Body of pancreas (tissue), 4 donors: ENCODE measurements at regions not wholly inside any gene's neighbourhood (a gene's known extent, or its start where the extent isn't known, plus 50 kb on each side); places are given as distances from the start of the nearest gene placed in this dataset.
A peak's percentile ranks its signal among the peaks of the same experiment; 100 is the strongest.

Experiments used
- ATAC-seq: fragments of 150-250 bp; one replicate; pipeline ENCODE4 v1.9.1; 2016
- DNase-seq, 4 donors: peaks; one replicate each; pipeline ENCODE4 v3.0.0-alpha.2; 2019
- H3K27ac ChIP-seq, 4 donors: fragments of 200-600 bp; sonication (generic); 1 replicate in 3 of 4; 2 replicates in 1 of 4; pipeline versions ENCODE4 v1.5.1 to v1.6.1; 2016 to 2019; ENCODE audit warnings: mild to moderate bottlenecking in 1 of 4, mixed read lengths in 1 of 4, moderate library complexity in 1 of 4
- H3K27me3 ChIP-seq, 2 donors: fragments of 200-600 bp; sonication (generic); one replicate each; pipeline ENCODE4 v1.6.0; 2016; ENCODE audit warnings: mild to moderate bottlenecking in 1 of 2
- H3K36me3 ChIP-seq, 2 donors: fragments of 200-600 bp; sonication (generic); replicated peaks in 1 of 2; 2 replicates each; pipeline ENCODE4 v1.5.1; 2016; ENCODE audit warnings: low read depth in 2 of 2; ENCODE audit not compliant: insufficient read depth in 1 of 2
- H3K4me1 ChIP-seq: fragments of 200-600 bp; sonication (generic); one replicate; pipeline ENCODE4 v1.6.0; 2016
- H3K4me3 ChIP-seq, 2 donors: fragments of 200-600 bp; sonication (generic); 1 replicate in 1 of 2; 2 replicates in 1 of 2; pipeline ENCODE4 v1.5.1; 2016 to 2019
- H3K9me3 ChIP-seq, 3 donors: fragments of 200-600 bp; sonication (generic); 1 replicate in 2 of 3; 2 replicates in 1 of 3; pipeline ENCODE4 v1.5.1; 2016
- POLR2A ChIP-seq, 3 donors: fragments of 450-650 bp; IDR thresholded peaks; one replicate each; pipeline ENCODE4 v1.6.1; 2016; ENCODE audit warnings: antibody characterized with exemption in 3 of 3, mild to moderate bottlenecking in 2 of 3
- WGBS, 2 donors: methylation state at CpG; one replicate each; pipeline ENCODE4 v1.1.5; 2017; 5-methylcytosine and 5-hydroxymethylcytosine counted together
- intact Hi-C: fragments of 100-400 bp; cut with DNase I; formaldehyde crosslinking; loops from one replicate; pipeline ENCODE4 v1.15.1; 2023
- TF ChIP-seq, protein P1 (sequence below), 7 experiments: fragments of 450-650 bp in 4 of 7; fragments of 200-600 bp in 3 of 7; sonication (generic) in 3 of 7; IDR thresholded peaks; one replicate each; pipeline ENCODE4 v1.5.1; 2016 to 2019; ENCODE audit warnings: antibody characterized with exemption in 7 of 7

DNA sequence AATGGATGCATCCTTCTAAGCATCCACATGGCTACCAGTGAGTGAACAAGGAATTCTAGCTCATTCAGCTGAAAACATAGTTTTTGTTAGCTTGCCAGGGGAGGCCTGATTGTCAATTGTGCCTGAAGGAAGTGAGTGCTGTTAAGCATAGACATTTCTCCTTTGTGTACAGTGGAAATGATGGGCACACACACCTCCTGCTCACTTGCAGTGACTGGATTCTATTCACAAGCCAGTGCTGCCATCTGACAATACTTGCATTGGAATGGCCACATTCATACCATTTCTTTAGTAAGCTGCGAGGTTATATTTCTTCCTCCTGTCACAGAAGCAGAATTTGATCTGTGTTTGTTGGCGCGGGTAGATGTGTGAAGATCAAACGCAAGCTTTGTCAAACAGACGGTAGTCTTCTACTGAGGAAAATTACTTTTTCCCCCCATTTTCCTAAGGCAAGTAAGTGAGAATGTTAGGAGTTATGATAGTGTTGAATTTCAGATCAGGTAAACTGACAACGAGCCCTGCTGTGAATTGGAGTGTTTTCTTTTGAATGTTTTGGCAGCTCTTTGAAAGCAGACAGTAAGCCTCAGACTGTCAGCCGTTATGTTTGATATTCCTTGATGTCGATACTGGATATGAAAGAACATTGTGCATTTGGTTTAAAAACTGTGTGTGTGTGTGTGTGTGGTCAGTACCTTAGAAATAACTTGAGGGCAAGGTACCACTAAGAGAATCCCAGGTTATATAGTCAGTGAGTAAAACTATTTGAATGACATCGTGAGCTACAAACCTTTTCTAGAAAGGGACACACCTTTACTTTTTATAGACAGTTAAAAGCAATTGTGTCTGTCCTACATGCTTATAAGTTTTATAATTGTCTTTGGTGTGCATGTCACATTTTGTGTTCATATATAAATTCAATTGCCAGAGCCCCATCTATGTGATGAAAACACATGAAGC is 84.2 kb upstream of the BMP2 start:
- TF ChIP-seq POLR2A (IDR thresholded peaks at IDR 0.05): no peak
- TF ChIP-seq, protein P1, sequence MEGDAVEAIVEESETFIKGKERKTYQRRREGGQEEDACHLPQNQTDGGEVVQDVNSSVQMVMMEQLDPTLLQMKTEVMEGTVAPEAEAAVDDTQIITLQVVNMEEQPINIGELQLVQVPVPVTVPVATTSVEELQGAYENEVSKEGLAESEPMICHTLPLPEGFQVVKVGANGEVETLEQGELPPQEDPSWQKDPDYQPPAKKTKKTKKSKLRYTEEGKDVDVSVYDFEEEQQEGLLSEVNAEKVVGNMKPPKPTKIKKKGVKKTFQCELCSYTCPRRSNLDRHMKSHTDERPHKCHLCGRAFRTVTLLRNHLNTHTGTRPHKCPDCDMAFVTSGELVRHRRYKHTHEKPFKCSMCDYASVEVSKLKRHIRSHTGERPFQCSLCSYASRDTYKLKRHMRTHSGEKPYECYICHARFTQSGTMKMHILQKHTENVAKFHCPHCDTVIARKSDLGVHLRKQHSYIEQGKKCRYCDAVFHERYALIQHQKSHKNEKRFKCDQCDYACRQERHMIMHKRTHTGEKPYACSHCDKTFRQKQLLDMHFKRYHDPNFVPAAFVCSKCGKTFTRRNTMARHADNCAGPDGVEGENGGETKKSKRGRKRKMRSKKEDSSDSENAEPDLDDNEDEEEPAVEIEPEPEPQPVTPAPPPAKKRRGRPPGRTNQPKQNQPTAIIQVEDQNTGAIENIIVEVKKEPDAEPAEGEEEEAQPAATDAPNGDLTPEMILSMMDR (IDR thresholded peaks at IDR 0.05): no peak
- Histone ChIP-seq H3K27me3 (no peaks in the 10 kb centered on the region), H3K4me3 (no peak overlapping the region), H3K36me3 (no peaks in the 10 kb centered on the region), H3K27ac (no peak overlapping the region), H3K4me1 (no peaks in the 10 kb centered on the region), H3K9me3 (no peaks in the 10 kb centered on the region)
- 86 to 88% methylated on average over 9 of the region's 9 CpGs for WGBS, 2 donors
- DNase-seq (no peak), ATAC-seq (no peak)
- intact Hi-C loops: no loop called here

DNA sequence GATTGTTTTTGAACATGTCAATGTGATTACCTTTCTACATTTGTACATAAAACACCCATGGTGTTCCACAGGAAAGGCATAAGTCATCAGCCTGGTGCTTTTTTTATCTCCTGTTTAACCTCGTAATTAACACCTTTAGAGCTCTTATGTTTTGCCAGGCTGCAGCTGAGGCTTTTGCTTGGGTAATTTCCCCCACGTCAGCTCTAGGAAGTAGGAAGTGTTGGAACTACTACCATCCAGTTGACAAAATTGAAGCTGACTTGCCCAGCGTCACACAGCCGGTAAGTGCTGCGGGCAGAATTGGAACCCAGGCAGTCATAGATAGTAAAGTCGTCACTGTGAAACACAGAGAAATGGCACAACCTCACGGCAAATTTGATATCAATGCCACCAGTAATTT is 86.6 kb upstream of the BMP2 start:
- Histone ChIP-seq H3K9me3 (no peaks in the 10 kb centered on the region), H3K27ac (no peak overlapping the region), H3K4me3 (no peak overlapping the region), H3K4me1 (no peaks in the 10 kb centered on the region), H3K36me3 (no peaks in the 10 kb centered on the region), H3K27me3 (no peaks in the 10 kb centered on the region)
- intact Hi-C loops: no loop called here
- ATAC-seq (no peak), DNase-seq (peak in 2 of 4 donors; percentile 7 to 8)
- TF ChIP-seq, protein P1 (IDR thresholded peaks at IDR 0.05): no peak
- no peak for TF ChIP-seq POLR2A (IDR thresholded peaks at IDR 0.05)
- WGBS, 2 donors: 83 to 91% methylated on average over 7 of the region's 7 CpGs

DNA sequence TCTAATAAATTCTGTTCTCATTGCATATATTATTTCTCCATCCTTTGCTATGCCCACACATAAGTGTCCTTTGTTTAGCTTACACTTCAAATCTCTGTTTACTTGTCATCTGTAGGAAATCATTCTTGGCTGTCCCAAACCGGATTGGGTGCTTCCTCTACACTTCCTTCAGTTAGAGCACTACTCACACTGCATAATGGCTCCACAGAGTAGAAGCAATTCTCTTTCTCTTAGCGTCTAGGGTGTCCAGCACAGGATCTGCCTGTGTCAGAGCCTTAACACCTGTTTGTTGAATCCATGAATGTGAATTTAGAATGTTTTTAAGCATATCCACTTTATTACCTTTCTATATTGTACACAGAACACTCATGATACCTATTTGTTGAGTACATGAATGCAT is 87.0 kb upstream of the BMP2 start:
- no peaks in the 10 kb centered on the region for H3K9me3 ChIP-seq
- no peaks in the 10 kb centered on the region for H3K27me3 ChIP-seq
- H3K36me3 ChIP-seq: no peaks in the 10 kb centered on the region
- no peak for ATAC-seq
- no peak for DNase-seq
- no peaks in the 10 kb centered on the region for H3K4me1 ChIP-seq
- no peak overlapping the region for H3K27ac ChIP-seq
- intact Hi-C loops: no loop called here
- WGBS, 2 donors: 49 to 55% methylated on average over 2 of the region's 2 CpGs
- no peak overlapping the region for H3K4me3 ChIP-seq
- TF ChIP-seq POLR2A (IDR thresholded peaks at IDR 0.05): no peak
- TF ChIP-seq, protein P1 (IDR thresholded peaks at IDR 0.05): no peak

- no peaks in the 10 kb centered on the region for H3K4me1 ChIP-seq
- DNase-seq (peak in 1 of 4 donors; percentile 9), ATAC-seq (no peak)
- no peaks in the 10 kb centered on the region for H3K9me3 ChIP-seq
- H3K27ac ChIP-seq: peak overlapping the region in 1 of 4 donors; percentile 27
- 76 to 86% methylated on average over 2 of the region's 2 CpGs for WGBS, 2 donors
- intact Hi-C loops: no loop called here
- no peak overlapping the region for H3K4me3 ChIP-seq
- H3K36me3 ChIP-seq: no peaks in the 10 kb centered on the region
- TF ChIP-seq, protein P1 (IDR thresholded peaks at IDR 0.05): no peak
- no peak for TF ChIP-seq POLR2A (IDR thresholded peaks at IDR 0.05)
- H3K27me3 ChIP-seq: no peaks in the 10 kb centered on the region
Measured at GRCh38 chr20:6679086-6679485, 88.4 kb upstream of the BMP2 start.

GRCh38 chr20:6678101-6678500 is 89.4 kb upstream of the BMP2 start:
- H3K9me3 ChIP-seq: no peaks in the 10 kb centered on the region
- no peak for ATAC-seq
- intact Hi-C loops: no loop called here

More at GRCh38 chr20:6678101-6678500, 89.4 kb upstream of the BMP2 start:
- TF ChIP-seq, protein P1 (IDR thresholded peaks at IDR 0.05): no peak
- TF ChIP-seq POLR2A (IDR thresholded peaks at IDR 0.05): no peak
- no peaks in the 10 kb centered on the region for H3K4me1 ChIP-seq
- H3K27me3 ChIP-seq: no peaks in the 10 kb centered on the region
- H3K27ac ChIP-seq: no peak overlapping the region
- DNase-seq: no peak
- no peaks in the 10 kb centered on the region for H3K36me3 ChIP-seq
- 58 to 75% methylated on average over 1 of the region's 1 CpG for WGBS, 2 donors
- no peak overlapping the region for H3K4me3 ChIP-seq
